ENCODE measurements at regions not wholly inside any gene's neighbourhood (a gene's known extent, or its start where the extent isn't known, plus 50 kb on each side); places are given as distances from the start of the nearest gene placed in this dataset.

- ATAC-seq: no peak
- intact Hi-C loops (cut with DNase I, micrococcal nuclease): no loop called here
- DNase-seq: no peak
These were observed 345.9 kb upstream of the RIOK2 start for GRCh38 chr5:97528941-97529340.

GRCh38 chr5:97529354-97529985 is 346.4 kb upstream of the RIOK2 start:
- intact Hi-C loops (cut with DNase I, micrococcal nuclease): no loop called here
- ATAC-seq (no peak), DNase-seq (no peak)

GRCh38 chr5:97531549-97531948 is 348.5 kb upstream of the RIOK2 start:
- intact Hi-C loops (cut with DNase I, micrococcal nuclease): no loop called here
- peak; percentile 70 for ATAC-seq

GRCh38 chr5:97534166-97534565 is 351.1 kb upstream of the RIOK2 start:
- intact Hi-C loops (cut with DNase I, micrococcal nuclease): no loop called here
- DNase-seq (peak in 1 of 2 donors; percentile 34), ATAC-seq (peak; percentile 94)

More at GRCh38 chr5:97531549-97531948, 348.5 kb upstream of the RIOK2 start:
- DNase-seq: no peak

DNA sequence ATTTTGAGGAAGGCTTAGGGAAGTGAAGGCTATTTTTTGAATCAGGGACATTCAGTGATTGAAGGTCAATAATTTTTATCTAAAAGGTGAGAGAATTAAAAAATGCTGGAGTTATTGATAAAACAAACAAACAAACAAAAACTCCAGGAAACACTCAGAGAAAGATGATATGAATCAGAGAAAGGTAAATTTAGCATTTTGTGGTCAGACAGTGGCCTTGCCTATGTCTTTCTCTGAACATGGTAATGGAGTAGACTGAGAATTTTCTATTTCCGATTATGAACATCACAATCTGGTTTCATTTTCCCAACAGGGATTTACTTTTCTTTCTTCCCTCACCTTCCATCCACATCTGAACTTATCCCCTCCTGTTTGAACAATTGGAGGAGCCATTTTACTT is 353.6 kb upstream of the RIOK2 start:
- DNase-seq: no peak
- intact Hi-C loops (cut with DNase I, micrococcal nuclease): no loop called here

DNA sequence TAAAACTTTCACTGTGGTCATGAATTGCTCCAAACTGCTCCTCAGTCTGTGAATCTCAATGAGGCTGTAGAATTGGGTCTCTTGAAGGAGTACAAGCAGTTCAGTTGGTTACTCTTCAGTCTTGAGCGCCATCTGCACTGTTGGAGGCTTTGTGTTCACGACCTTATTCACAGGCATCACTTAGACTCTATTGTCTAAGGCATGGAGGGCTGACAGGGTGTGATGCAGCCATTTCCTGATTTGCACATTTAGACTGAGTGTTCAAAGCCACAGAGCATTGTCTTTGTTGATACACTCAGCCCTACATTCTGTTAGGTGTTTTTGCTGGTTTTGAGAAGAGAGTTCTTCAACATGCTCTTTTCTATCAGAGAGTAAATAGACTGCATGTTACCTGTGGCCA is 355.9 kb upstream of the RIOK2 start:
- intact Hi-C loops (cut with DNase I, micrococcal nuclease): no loop called here
- ATAC-seq: no peak
- no peak for DNase-seq

More for the DNA sequence above, 353.6 kb upstream of the RIOK2 start:
- no peak for ATAC-seq

DNA sequence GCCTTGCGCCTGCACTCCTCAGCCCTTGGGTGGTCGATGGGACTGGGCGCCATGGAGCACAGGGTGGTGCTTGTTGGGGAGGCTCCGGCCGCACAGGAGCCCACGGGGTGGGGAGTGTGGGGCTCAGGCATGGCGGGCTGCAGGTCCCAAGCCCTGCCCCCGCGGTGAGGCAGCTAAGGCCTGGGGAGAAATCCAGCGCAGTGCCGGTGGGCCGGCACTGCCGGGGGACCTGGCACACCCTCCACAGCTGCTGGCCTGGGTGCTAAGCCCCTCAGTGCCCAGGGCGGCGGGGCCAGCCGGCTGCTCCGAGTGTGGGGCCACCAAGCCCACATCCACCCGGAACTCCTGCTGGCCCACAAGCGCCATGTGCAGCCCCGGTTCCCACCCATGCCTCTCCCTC is 358.8 kb upstream of the RIOK2 start:
- intact Hi-C loops (cut with DNase I, micrococcal nuclease): no loop called here
- ATAC-seq (no peak), DNase-seq (no peak)

DNA sequence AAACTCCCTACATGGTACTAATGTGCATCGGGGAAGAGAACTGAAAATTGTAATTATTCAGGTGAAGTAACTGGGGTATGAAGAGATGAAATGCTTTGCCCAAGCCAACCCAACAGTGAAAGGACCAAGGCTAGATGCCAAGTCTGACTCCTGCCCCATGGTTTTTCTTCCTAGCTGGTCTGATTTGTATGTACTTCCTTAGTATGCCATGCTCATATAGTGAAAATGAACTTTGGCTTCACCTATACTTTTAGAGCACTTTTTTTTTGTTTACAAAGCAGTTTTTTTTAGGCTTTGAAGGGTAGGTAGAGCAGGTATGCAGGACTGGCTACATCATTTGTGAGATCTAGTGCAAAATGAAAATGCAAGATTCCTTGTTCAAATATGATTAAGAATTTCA is 359.4 kb upstream of the RIOK2 start:
- DNase-seq: no peak
- intact Hi-C loops (cut with DNase I, micrococcal nuclease): no loop called here
- ATAC-seq: peak; percentile 87

DNA sequence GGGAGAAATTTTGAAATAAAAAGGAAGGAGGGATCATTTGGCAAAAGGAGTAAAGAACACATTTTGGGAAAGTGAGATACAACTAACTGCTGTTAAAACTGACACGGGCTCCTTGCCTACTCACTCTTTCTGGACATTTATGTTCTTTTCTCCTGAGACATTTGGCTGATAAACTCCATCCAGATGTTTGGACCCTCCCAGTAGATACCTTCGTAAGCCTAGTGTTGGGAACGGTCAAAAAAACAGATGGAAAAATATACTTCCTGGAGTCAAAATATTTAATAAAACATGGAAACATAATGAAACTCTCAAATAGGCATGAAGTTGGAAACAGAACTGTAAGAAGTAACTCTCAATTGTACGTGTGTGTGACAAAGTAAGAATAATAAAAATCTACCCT is 360.1 kb upstream of the RIOK2 start:
- intact Hi-C loops (cut with DNase I, micrococcal nuclease): no loop called here
- ATAC-seq (no peak), DNase-seq (no peak)

DNA sequence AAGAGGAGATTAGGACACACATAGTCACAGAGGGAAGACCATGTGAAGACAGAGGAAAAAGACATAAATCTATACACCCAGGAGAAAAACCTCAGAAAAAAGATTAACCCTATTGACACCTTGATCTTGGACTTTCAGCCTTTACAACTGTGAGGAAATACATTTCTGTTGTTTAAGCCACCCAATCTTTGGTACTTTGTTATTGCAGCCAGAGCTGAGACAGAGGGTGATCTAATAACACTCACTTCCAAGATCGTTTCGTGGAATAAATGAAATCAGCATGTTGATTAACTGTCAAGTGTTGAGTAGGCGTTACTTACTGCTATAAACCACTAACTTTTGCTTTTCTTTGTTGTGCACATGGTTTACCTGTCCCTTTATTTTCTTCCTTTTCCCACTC is 361.2 kb upstream of the RIOK2 start:
- intact Hi-C loops (cut with DNase I, micrococcal nuclease): no loop called here
- ATAC-seq (no peak), DNase-seq (no peak)

GRCh38 chr5:97544678-97545077 is 361.6 kb upstream of the RIOK2 start:
- intact Hi-C loops (cut with DNase I, micrococcal nuclease): no loop called here
- no peak for ATAC-seq
- DNase-seq: no peak

DNA sequence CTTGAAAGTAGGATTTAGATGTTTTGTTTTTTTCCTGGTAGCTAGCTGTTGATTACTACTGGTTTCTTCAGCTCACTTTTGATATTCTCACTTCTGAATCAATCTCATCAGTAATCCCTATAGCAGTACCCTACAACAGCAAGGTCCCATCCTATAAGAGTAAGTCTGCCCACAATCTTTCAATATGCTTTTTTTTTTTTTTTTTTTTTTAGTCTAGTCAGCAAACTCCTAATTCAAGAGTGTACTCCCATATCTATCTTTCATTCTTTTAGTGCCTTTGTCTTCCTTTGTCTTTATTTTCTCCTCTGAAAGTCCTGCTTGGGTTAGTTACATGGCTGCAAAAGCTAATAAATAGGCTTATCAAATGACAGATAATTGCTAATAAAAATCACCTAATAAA is 362.4 kb upstream of the RIOK2 start:
- DNase-seq: no peak
- intact Hi-C loops (cut with DNase I, micrococcal nuclease): no loop called here

GRCh38 chr5:97545886-97546535 is 363.0 kb upstream of the RIOK2 start:
- intact Hi-C loops (cut with DNase I, micrococcal nuclease): no loop called here
- no peak for ATAC-seq

More for the DNA sequence above, 362.4 kb upstream of the RIOK2 start:
- ATAC-seq: no peak

DNA sequence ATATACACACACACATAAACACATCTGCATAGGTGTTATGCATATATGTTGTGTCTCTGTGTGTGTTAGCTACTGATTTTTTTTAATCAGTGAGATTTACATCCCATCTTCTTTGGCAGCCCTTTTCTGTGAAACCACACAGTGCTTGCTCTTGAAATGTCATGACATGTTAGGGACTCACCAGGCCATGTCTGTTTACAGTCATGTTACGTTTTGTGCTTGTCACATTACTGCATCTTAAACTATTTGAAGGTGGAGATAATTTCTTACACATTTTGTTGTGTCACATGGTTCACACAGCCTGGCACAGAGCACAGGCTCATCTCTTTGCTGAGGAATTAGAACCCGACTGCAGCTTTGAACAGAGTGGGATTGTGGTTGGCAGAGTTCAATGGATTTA is 364.4 kb upstream of the RIOK2 start:
- no peak for ATAC-seq
- intact Hi-C loops (cut with DNase I, micrococcal nuclease): no loop called here

More at GRCh38 chr5:97545886-97546535, 363.0 kb upstream of the RIOK2 start:
- DNase-seq: no peak

GRCh38 chr5:97547999-97548738 is 365.1 kb upstream of the RIOK2 start:
- intact Hi-C loops (cut with DNase I, micrococcal nuclease): no loop called here
- peak; percentile 94 for ATAC-seq

More for the DNA sequence above, 364.4 kb upstream of the RIOK2 start:
- DNase-seq: no peak

GRCh38 chr5:97548739-97549080 is 365.7 kb upstream of the RIOK2 start:
- DNase-seq (no peak), ATAC-seq (peak; percentile 36)
- intact Hi-C loops (cut with DNase I, micrococcal nuclease): no loop called here

More at GRCh38 chr5:97547999-97548738, 365.1 kb upstream of the RIOK2 start:
- no peak for DNase-seq

DNA sequence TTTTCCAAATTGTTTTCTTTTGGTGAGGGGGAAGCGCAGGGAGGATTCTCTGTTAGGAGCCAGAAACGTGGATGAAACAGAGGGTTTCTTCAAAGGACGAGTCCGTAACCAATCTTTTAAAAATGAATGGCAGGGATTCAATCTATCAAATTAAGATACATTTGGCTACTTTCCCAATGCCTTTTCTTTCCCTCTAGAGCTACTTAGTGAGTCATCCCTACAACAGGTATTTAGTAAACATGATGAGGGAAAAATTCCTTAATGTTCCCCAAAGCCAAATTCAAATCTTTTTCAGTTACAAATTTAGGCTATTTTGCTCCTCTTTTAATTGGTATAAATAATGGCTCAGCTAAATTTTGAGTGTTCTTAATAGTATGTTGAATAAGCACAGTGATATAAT is 366.4 kb upstream of the RIOK2 start:
- ATAC-seq: no peak
- intact Hi-C loops (cut with DNase I, micrococcal nuclease): no loop called here
- DNase-seq: no peak

- no peak for DNase-seq
- no peak for ATAC-seq
- intact Hi-C loops (cut with DNase I, micrococcal nuclease): no loop called here
These were observed 367.1 kb upstream of the RIOK2 start for GRCh38 chr5:97550164-97550563.

- no peak for ATAC-seq
- intact Hi-C loops (cut with DNase I, micrococcal nuclease): no loop called here
- no peak for DNase-seq
These were observed 367.8 kb upstream of the RIOK2 start for GRCh38 chr5:97550818-97551217.

Data from left colon (tissue), 2 donors.